RWPE2 (cell line): ENCODE measurements at regions not wholly inside any gene's neighbourhood (a gene's known extent, or its start where the extent isn't known, plus 50 kb on each side); places are given as distances from the start of the nearest gene placed in this dataset.
A peak's percentile ranks its signal among the peaks of the same experiment; 100 is the strongest.

Experiments used
- ATAC-seq: fragments of 200-7000 bp; cut with Tn5 transposase; 3 replicates; pipeline ENCODE4 v1.9.1; 2021; ENCODE audit warnings: low read depth
- DNase-seq: peaks from one replicate; pipeline ENCODE4 v3.0.0-alpha.2; 2020; ENCODE audit warnings: low spot score
- H3K27ac ChIP-seq: fragments of 450-650 bp; 2 replicates; pipeline ENCODE4 v1.5.1; 2017; ENCODE audit warnings: mild to moderate bottlenecking; ENCODE audit not compliant: poor library complexity, severe bottlenecking
- H3K27me3 ChIP-seq: fragments of 250-450 bp; sonication (Bioruptor Pico); 2 replicates; pipeline ENCODE4 v1.5.1; 2021; ENCODE audit warnings: mild to moderate bottlenecking, moderate library complexity; ENCODE audit not compliant: insufficient read depth, poor library complexity, severe bottlenecking
- H3K36me3 ChIP-seq: fragments of 250-450 bp; sonication (Bioruptor Pico); 2 replicates; pipeline ENCODE4 v1.5.1; 2020; ENCODE audit warnings: low read depth, mild to moderate bottlenecking, moderate library complexity
- H3K4me1 ChIP-seq: fragments of 250-450 bp; sonication (Bioruptor Pico); 2 replicates; pipeline ENCODE4 v1.5.1; 2021; ENCODE audit warnings: mild to moderate bottlenecking, moderate library complexity; ENCODE audit not compliant: insufficient read depth, poor library complexity, severe bottlenecking
- H3K4me3 ChIP-seq: fragments of 250-450 bp; sonication (Bioruptor Pico); 2 replicates; pipeline ENCODE4 v1.5.1; 2021; ENCODE audit warnings: mild to moderate bottlenecking, moderate library complexity; ENCODE audit not compliant: severe bottlenecking
- H3K9me3 ChIP-seq: fragments of 250-450 bp; sonication (Bioruptor Pico); 2 replicates; pipeline ENCODE4 v1.5.1; 2021; ENCODE audit warnings: mild to moderate bottlenecking, moderate library complexity; ENCODE audit not compliant: severe bottlenecking
- TF ChIP-seq, protein P1 (sequence below): fragments of 450-650 bp; IDR thresholded peaks from one replicate; pipeline ENCODE4 v1.5.1; 2017; ENCODE audit warnings: mild to moderate bottlenecking, moderate library complexity; ENCODE audit not compliant: poor library complexity, severe bottlenecking

- Histone ChIP-seq H3K27me3 (no peaks in the 10 kb centered on the region), H3K36me3 (no peaks in the 10 kb centered on the region), H3K4me3 (no peak overlapping the region), H3K4me1 (no peaks in the 10 kb centered on the region), H3K27ac (no peak overlapping the region), H3K9me3 (no peaks in the 10 kb centered on the region)
- TF ChIP-seq, protein P1, sequence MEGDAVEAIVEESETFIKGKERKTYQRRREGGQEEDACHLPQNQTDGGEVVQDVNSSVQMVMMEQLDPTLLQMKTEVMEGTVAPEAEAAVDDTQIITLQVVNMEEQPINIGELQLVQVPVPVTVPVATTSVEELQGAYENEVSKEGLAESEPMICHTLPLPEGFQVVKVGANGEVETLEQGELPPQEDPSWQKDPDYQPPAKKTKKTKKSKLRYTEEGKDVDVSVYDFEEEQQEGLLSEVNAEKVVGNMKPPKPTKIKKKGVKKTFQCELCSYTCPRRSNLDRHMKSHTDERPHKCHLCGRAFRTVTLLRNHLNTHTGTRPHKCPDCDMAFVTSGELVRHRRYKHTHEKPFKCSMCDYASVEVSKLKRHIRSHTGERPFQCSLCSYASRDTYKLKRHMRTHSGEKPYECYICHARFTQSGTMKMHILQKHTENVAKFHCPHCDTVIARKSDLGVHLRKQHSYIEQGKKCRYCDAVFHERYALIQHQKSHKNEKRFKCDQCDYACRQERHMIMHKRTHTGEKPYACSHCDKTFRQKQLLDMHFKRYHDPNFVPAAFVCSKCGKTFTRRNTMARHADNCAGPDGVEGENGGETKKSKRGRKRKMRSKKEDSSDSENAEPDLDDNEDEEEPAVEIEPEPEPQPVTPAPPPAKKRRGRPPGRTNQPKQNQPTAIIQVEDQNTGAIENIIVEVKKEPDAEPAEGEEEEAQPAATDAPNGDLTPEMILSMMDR: no peak
- DNase-seq (no peak), ATAC-seq (no peak)
These were observed 358.9 kb downstream of the CENPW start for GRCh38 chr6:126698732-126699240.

DNA sequence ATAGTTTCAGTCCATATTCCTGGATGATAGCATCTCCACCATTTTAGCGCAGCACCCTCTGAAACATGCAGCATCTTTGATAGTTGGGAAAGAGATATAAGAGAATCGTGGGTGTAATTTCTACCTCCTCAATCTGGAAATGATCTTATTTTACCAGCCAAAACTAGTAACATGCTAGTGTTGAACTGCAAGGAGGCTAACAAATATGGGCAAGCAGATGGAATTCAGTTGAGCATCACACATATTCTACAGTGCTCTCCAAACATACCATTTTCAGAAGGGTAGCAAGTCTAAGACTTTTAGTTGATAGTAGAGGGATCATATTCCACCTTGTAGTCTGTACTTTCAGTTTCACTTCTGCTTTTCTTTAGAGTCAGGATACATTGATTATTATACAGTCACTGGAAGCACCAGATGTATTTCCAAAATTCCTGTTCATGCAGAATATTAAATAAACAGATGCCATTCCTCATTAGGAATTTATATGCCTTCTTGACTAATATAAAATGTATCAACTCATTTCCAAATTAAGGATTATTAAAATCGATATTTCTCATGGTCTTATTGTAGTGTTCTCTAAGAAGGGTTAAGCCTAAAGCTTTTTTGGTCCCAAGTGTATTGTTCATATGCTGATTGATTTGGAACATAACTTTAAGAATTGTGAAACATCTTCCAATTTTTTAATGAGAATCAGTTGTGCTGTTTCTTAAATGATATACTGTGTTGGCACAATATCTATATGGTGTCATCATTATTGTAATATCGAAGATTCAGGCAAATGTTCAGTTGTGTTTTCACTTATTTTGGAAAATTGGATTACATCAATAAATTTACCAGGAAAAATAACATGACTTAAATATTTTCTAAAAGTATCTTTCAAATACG lies 362.0 kb downstream of the CENPW start:
- H3K27me3 ChIP-seq: no peaks in the 10 kb centered on the region
- H3K4me3 ChIP-seq: no peak overlapping the region
- DNase-seq (no peak), ATAC-seq (no peak; the same call in 2 of the 3 replicates)
- H3K4me1 ChIP-seq: no peaks in the 10 kb centered on the region
- TF ChIP-seq, protein P1: no peak
- no peaks in the 10 kb centered on the region for H3K36me3 ChIP-seq
- no peak overlapping the region for H3K27ac ChIP-seq
- no peaks in the 10 kb centered on the region for H3K9me3 ChIP-seq

DNA sequence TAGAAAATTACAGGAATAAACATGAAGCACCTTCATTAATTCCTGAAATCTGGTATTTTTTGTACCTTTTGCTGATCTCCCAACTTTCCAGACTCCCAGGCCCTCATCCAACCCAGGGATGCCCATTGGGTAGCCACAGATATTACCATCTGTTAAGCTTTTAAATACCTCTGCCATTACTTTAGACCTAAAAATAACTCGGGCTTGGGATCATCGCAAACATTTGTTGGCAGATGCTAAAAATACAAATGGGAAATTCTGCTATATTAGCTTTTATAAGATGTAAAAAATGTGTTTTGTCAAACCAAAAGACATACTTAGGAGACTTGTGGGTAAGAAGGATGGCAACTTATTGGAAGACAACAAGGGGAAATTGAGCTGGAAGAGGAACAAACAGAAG lies 376.1 kb downstream of the CENPW start:
- H3K27me3 ChIP-seq: no peaks in the 10 kb centered on the region
- no peak overlapping the region for H3K4me3 ChIP-seq
- ATAC-seq: no peak
- H3K9me3 ChIP-seq: no peaks in the 10 kb centered on the region
- H3K36me3 ChIP-seq: no peaks in the 10 kb centered on the region
- peaks cover 19% of the 10 kb centered on the region for H3K4me1 ChIP-seq
- TF ChIP-seq, protein P1: no peak
- H3K27ac ChIP-seq: no peak overlapping the region
- no peak for DNase-seq

GRCh38 chr6:126716826-126717509 lies 377.1 kb downstream of the CENPW start:
- Histone ChIP-seq H3K4me3 (no peak overlapping the region), H3K27me3 (no peaks in the 10 kb centered on the region), H3K9me3 (no peaks in the 10 kb centered on the region), H3K4me1 (peaks cover 27% of the 10 kb centered on the region), H3K27ac (no peak overlapping the region), H3K36me3 (no peaks in the 10 kb centered on the region)
- no peak for DNase-seq
- TF ChIP-seq, protein P1: no peak
- peak; percentile 86 for ATAC-seq
